Tibial nerve (tissue), 4 donors: ENCODE measurements at regions not wholly inside any gene's neighbourhood (a gene's known extent, or its start where the extent isn't known, plus 50 kb on each side); places are given as distances from the start of the nearest gene placed in this dataset.

Experiments used
- DNase-seq, 2 donors: peaks; one replicate each; pipeline ENCODE4 v3.0.0-alpha.2; 2019; ENCODE audit warnings: low spot score in 2 of 2
- H3K27ac ChIP-seq, 4 donors: fragments of 200-600 bp; sonication (generic) in 3 of 4; one replicate each; pipeline ENCODE4 v1.5.1; 2017 to 2019; ENCODE audit warnings: mild to moderate bottlenecking in 1 of 4
- H3K27me3 ChIP-seq, 2 donors: fragments of 200-600 bp; sonication (generic) in 1 of 2; one replicate each; pipeline versions ENCODE4 v1.5.1 to v1.6.0; 2017 to 2019
- H3K36me3 ChIP-seq, 3 donors: fragments of 200-600 bp; sonication (generic); one replicate each; pipeline ENCODE4 v1.5.1; 2018 to 2019
- H3K4me1 ChIP-seq, 4 donors: fragments of 200-600 bp; sonication (generic) in 3 of 4; one replicate each; pipeline ENCODE4 v1.5.1; 2017 to 2019
- H3K4me3 ChIP-seq, 4 donors: fragments of 200-600 bp; sonication (generic) in 3 of 4; one replicate each; pipeline ENCODE4 v1.5.1; 2017 to 2019; ENCODE audit warnings: mild to moderate bottlenecking in 1 of 4, moderate library complexity in 1 of 4
- H3K9me3 ChIP-seq, 4 donors: fragments of 200-600 bp; sonication (generic) in 3 of 4; one replicate each; pipeline ENCODE4 v1.5.1; 2017 to 2019
- EP300 ChIP-seq, 2 donors: sonication (generic); formaldehyde crosslinking; IDR thresholded peaks; one replicate each; pipeline ENCODE4 v1.6.1; 2017; ENCODE audit warnings: antibody characterized with exemption in 2 of 2, mild to moderate bottlenecking in 1 of 2
- POLR2A ChIP-seq, 2 donors: fragments of 450-650 bp; IDR thresholded peaks; one replicate each; pipeline ENCODE4 v1.6.1; 2017; ENCODE audit warnings: antibody characterized with exemption in 2 of 2, mild to moderate bottlenecking in 2 of 2, moderate library complexity in 2 of 2
- WGBS, 2 donors: methylation state at CpG; one replicate each; pipeline ENCODE4 v1.1.5; 2018; 5-methylcytosine and 5-hydroxymethylcytosine counted together
- TF ChIP-seq, protein P1 (sequence below), 5 experiments: fragments of 200-600 bp in 3 of 5; fragments of 450-650 bp in 2 of 5; sonication (generic) in 3 of 5; IDR thresholded peaks; one replicate each; pipeline ENCODE4 v1.5.1; 2016 to 2019; ENCODE audit warnings: antibody characterized with exemption in 5 of 5, mild to moderate bottlenecking in 3 of 5, moderate library complexity in 2 of 5

DNA sequence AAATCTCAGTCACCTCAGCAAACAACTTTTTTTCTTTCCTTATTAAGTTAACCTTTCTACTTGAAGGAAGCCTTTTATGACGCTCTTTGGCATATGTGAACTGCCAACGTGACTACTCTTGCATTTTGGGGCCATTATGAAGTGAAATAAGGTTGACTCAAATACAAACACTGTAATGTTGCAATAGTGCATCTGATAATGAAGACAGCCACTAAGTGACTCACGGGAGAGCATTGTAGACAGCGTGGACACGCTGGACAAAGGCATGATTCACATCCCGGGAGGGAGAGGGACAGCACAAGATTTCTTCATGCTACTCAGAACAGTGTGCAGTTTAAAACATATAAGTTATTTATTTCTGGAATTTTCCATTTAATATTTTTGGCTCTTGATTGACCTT, 560.8 kb downstream of the ETS1 start:
- Histone ChIP-seq H3K4me3 (no peak overlapping the region), H3K27ac (no peak overlapping the region), H3K9me3 (no peaks in the 10 kb centered on the region), H3K36me3 (no peaks in the 10 kb centered on the region), H3K27me3 (peaks cover 0 to 4% of the 10 kb centered on the region in 2 donors), H3K4me1 (no peaks in the 10 kb centered on the region)
- DNase-seq, result no peak
- WGBS, 2 donors, result 16 to 37% methylated on average over 6 of the region's 6 CpGs
- TF ChIP-seq, protein P1, sequence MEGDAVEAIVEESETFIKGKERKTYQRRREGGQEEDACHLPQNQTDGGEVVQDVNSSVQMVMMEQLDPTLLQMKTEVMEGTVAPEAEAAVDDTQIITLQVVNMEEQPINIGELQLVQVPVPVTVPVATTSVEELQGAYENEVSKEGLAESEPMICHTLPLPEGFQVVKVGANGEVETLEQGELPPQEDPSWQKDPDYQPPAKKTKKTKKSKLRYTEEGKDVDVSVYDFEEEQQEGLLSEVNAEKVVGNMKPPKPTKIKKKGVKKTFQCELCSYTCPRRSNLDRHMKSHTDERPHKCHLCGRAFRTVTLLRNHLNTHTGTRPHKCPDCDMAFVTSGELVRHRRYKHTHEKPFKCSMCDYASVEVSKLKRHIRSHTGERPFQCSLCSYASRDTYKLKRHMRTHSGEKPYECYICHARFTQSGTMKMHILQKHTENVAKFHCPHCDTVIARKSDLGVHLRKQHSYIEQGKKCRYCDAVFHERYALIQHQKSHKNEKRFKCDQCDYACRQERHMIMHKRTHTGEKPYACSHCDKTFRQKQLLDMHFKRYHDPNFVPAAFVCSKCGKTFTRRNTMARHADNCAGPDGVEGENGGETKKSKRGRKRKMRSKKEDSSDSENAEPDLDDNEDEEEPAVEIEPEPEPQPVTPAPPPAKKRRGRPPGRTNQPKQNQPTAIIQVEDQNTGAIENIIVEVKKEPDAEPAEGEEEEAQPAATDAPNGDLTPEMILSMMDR (IDR thresholded peaks at IDR 0.05), result no peak
- TF ChIP-seq POLR2A (IDR thresholded peaks at IDR 0.05) (no peak), EP300 (IDR thresholded peaks at IDR 0.05) (no peak)

DNA sequence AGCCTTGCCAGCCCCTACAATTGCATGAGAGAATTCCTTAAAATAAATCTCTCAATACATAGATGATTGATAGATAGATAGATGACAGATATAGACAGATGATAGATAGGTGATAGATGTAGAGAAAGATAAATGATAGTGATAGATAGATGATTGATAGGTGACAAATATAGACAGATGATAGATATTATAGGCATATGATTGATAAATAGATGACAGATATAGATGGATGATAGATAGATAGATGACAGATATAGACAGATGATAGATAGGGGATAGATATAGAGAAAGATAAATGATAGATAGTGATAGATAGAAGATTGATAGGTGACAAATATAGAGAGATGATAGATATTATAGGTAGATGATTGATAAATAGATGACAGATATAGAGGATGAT, 564.6 kb downstream of the ETS1 start:
- H3K4me1 ChIP-seq, result no peaks in the 10 kb centered on the region
- H3K27ac ChIP-seq, result no peak overlapping the region
- H3K27me3 ChIP-seq, result no peaks in the 10 kb centered on the region
- DNase-seq, result no peak
- no peak overlapping the region for H3K4me3 ChIP-seq
- no peaks in the 10 kb centered on the region for H3K36me3 ChIP-seq
- no peaks in the 10 kb centered on the region for H3K9me3 ChIP-seq
- TF ChIP-seq, protein P1 (IDR thresholded peaks at IDR 0.05), result no peak
- TF ChIP-seq EP300 (IDR thresholded peaks at IDR 0.05) (no peak), POLR2A (IDR thresholded peaks at IDR 0.05) (no peak)

DNA sequence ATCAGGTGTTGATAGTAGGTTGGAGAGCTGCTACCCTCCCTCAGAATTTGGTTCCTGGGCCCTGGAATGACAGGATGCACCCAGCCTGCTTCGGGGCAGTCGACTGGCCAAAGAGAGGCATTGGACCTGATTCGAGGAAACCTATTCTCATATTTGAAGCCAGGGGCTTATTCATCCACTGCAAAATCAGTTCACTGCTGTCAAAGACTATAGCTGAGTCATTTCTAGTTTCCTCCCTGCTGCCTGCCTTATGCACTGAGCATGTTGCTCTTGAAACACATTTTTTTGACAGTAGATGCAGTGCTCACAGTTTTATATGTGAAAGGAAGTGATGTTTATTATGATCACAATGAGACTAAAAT, 565.4 kb downstream of the ETS1 start:
- H3K27me3 ChIP-seq, result no peaks in the 10 kb centered on the region
- DNase-seq, result no peak
- H3K4me1 ChIP-seq, result no peaks in the 10 kb centered on the region
- TF ChIP-seq EP300 (IDR thresholded peaks at IDR 0.05) (no peak), POLR2A (IDR thresholded peaks at IDR 0.05) (no peak)
- TF ChIP-seq, protein P1 (IDR thresholded peaks at IDR 0.05), result no peak
- 68 to 73% methylated on average over 3 of the region's 3 CpGs for WGBS, 2 donors
- H3K36me3 ChIP-seq, result no peaks in the 10 kb centered on the region
- H3K27ac ChIP-seq, result no peak overlapping the region
- no peaks in the 10 kb centered on the region for H3K9me3 ChIP-seq
- no peak overlapping the region for H3K4me3 ChIP-seq

DNA sequence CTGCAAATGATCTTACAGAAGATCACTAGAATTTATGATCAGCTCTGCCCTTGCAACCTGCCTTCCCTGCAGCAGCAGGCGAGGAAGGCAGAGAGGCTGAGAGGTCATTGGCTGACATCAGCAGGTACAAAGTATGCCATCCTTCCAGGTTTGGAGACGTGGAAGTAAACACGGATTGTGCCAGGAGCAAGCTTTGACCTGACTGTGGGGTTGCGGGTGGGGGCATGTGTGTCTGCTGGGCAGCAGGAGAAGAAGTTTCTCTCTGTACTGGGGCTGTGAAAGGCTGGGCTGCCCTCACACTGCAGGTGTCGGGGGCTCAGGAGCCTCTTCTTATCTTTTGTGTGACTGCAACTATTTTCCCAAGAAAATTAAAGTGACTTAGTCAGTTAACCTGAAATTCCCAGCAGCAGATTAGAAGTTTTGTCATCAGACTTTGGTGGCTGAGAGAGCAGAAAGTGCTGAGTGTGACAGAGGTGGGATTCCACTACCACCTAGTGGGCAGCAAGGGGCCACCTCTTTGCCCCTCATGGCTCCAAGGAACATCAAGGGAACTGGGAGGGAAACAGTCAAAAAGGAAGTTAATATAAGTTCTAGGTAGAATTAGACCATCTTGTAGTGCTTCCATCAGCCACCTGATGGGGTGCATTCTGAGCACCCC, 565.9 kb downstream of the ETS1 start:
- 60 to 73% methylated on average over 5 of the region's 5 CpGs for WGBS, 2 donors
- TF ChIP-seq EP300 (IDR thresholded peaks at IDR 0.05) (no peak), POLR2A (IDR thresholded peaks at IDR 0.05) (no peak)
- TF ChIP-seq, protein P1 (IDR thresholded peaks at IDR 0.05), result no peak
- no peak overlapping the region for H3K4me3 ChIP-seq
- H3K9me3 ChIP-seq, result no peaks in the 10 kb centered on the region
- H3K27me3 ChIP-seq, result no peaks in the 10 kb centered on the region
- no peak overlapping the region for H3K27ac ChIP-seq
- H3K4me1 ChIP-seq, result no peaks in the 10 kb centered on the region
- DNase-seq, result no peak
- H3K36me3 ChIP-seq, result no peaks in the 10 kb centered on the region

DNA sequence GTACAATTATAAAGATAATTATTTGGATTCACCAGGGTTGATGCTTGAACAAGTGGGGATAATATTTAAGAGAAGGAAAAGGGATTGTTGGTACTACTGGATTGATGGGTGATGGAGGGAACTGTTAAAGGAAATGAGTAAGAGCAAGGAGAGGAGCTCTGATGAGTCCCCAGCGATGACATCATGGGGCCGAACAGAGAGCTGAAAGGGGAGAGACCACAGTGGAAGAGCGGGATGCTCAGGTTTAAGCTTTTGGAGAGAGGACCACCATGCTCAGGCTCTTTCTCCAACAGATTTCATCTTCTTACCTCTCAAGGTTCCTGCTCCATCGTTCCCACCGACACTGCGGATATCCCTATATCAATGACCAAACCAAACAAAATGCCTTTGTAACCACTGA, 568.7 kb downstream of the ETS1 start:
- no peaks in the 10 kb centered on the region for H3K36me3 ChIP-seq
- 93 to 94% methylated on average over 6 of the region's 6 CpGs for WGBS, 2 donors
- no peak for DNase-seq

More for the DNA sequence above, 568.7 kb downstream of the ETS1 start:
- TF ChIP-seq, protein P1 (IDR thresholded peaks at IDR 0.05), result no peak
- TF ChIP-seq POLR2A (IDR thresholded peaks at IDR 0.05) (no peak), EP300 (IDR thresholded peaks at IDR 0.05) (no peak)
- Histone ChIP-seq H3K27ac (no peak overlapping the region), H3K9me3 (no peaks in the 10 kb centered on the region), H3K4me1 (no peaks in the 10 kb centered on the region), H3K4me3 (no peak overlapping the region), H3K27me3 (no peaks in the 10 kb centered on the region)
